Upper lobe of left lung (tissue), 4 donors: ENCODE measurements at regions not wholly inside any gene's neighbourhood (a gene's known extent, or its start where the extent isn't known, plus 50 kb on each side); places are given as distances from the start of the nearest gene placed in this dataset.

ENCODE experiments used
- CTCF ChIP-seq, 6 experiments: fragments of 450-650 bp in 4 of 6; fragments of 200-600 bp in 2 of 6; sonication (generic) in 2 of 6; IDR thresholded peaks; one replicate each; pipeline ENCODE4 v1.5.1; 2016 to 2019; ENCODE audit warnings: antibody characterized with exemption in 6 of 6
- EP300 ChIP-seq, 4 donors: sonication (generic); formaldehyde crosslinking; IDR thresholded peaks; one replicate each; pipeline ENCODE4 v1.5.1; 2017; ENCODE audit warnings: antibody characterized with exemption in 4 of 4, control low read depth in 2 of 4
- POLR2AphosphoS5 ChIP-seq, 2 donors: sonication (generic); formaldehyde crosslinking; IDR thresholded peaks; one replicate each; pipeline ENCODE4 v1.5.1; 2017; ENCODE audit warnings: antibody characterized with exemption in 2 of 2

- no peak for TF ChIP-seq CTCF (IDR thresholded peaks at IDR 0.05)
- TF ChIP-seq EP300 (IDR thresholded peaks at IDR 0.05) = no peak
- no peak for TF ChIP-seq POLR2AphosphoS5 (IDR thresholded peaks at IDR 0.05)
Measured at GRCh38 chr3:19738846-19739245, 195.2 kb downstream of the EFHB start.
